K562 (cell line): ENCODE measurements at regions not wholly inside any gene's neighbourhood (a gene's known extent, or its start where the extent isn't known, plus 50 kb on each side); places are given as distances from the start of the nearest gene placed in this dataset.

ENCODE experiments used
- ATAC-seq: fragments of 200-7000 bp; cut with Tn5 transposase; 3 replicates; pipeline ENCODE4 v1.9.1; 2020; ENCODE audit warnings: moderate library complexity
- BruUV-seq: library from RNA; stranded (reverse); fragments of 400-500 nt; replicated peaks from 2 replicates; lab custom pipeline; 2021; lab: Mats Ljungman, UMichigan
- CTCF ChIA-PET: fragments of 300-600 bp; formaldehyde crosslinking; extraction: SDS; loops from one replicate; lab custom pipeline; 2021; ENCODE audit warnings: low intra/inter-chr PET ratio; lab: Yijun Ruan, JAX
- POLR2A ChIA-PET: fragments of 300-600, 350-650 bp; sonication (Branson Sonifier 250); formaldehyde crosslinking; extraction: SDS; loops from one replicate; lab custom pipeline; 2021; ENCODE audit warnings: antibody characterized with exemption, inconsistent platforms; lab: Yijun Ruan, JAX
- DNase-seq, 4 experiments: peaks; one replicate each; pipeline versions ENCODE4 v3.0.0 to v3.0.0-alpha.2; 2011 to 2018; ENCODE audit warnings: low spot score in 3 of 4, mixed read lengths in 3 of 4; ENCODE audit errors: extremely low read depth in 1 of 4
- FAIRE-seq: peaks from 2 replicates; lab custom pipeline; 2011; peaks lifted over from hg19 to GRCh38; lab: Jason Lieb, UNC
- H2AFZ ChIP-seq: 2 replicates; pipeline ENCODE4 v1.6.0; 2011; ENCODE audit warnings: low read depth, low read length, control low read depth, inconsistent platforms
- H3K27ac ChIP-seq: fragments of 200-600 bp; 3 replicates; pipeline ENCODE4 v1.8.0; 2011; ENCODE audit warnings: low read depth, mild to moderate bottlenecking, control low read depth, inconsistent platforms, low read length, moderate library complexity, mixed read lengths; ENCODE audit errors: extremely low read depth
- H3K27me3 ChIP-seq, 2 experiments: fragments of 300-600 bp in 1 of 2; 2 replicates in 1 of 2; 3 replicates in 1 of 2; pipeline versions ENCODE4 v1.6.0 to v1.8.0; 2011; ENCODE audit warnings: inconsistent platforms in 2 of 2, low read length in 2 of 2, mild to moderate bottlenecking in 1 of 2, mixed read lengths in 1 of 2, moderate library complexity in 1 of 2; ENCODE audit not compliant: control insufficient read depth in 2 of 2, insufficient read depth in 2 of 2
- H3K36me3 ChIP-seq: fragments of 300-600 bp; 3 replicates; pipeline ENCODE4 v1.8.0; 2011; ENCODE audit warnings: mild to moderate bottlenecking, low read length, inconsistent platforms; ENCODE audit not compliant: control insufficient read depth, insufficient read depth
- H3K4me1 ChIP-seq, 2 experiments: fragments of 200-600 bp in 1 of 2; replicated peaks in 1 of 2; 2 replicates in 1 of 2; 3 replicates in 1 of 2; pipeline versions ENCODE4 v1.5.1 to v1.8.0; 2011; ENCODE audit warnings: inconsistent platforms in 2 of 2, low read length in 2 of 2, mild to moderate bottlenecking in 1 of 2, mixed read lengths in 1 of 2, moderate library complexity in 1 of 2; ENCODE audit not compliant: control insufficient read depth in 2 of 2, insufficient read depth in 2 of 2
- H3K4me2 ChIP-seq: 2 replicates; pipeline ENCODE4 v1.6.1; 2011; ENCODE audit warnings: low read length, control low read depth, inconsistent platforms, mixed read lengths; ENCODE audit not compliant: insufficient read depth
- H3K4me3 ChIP-seq: fragments of 200-600 bp; sonication (generic), shearing (Covaris generic); 2 replicates; pipeline ENCODE4 v1.5.1; 2016; ENCODE audit warnings: control low read depth, inconsistent platforms
- H3K79me2 ChIP-seq: fragments of 200-600 bp; 3 replicates; pipeline ENCODE4 v1.8.0; 2011; ENCODE audit warnings: low read length, inconsistent platforms; ENCODE audit not compliant: control insufficient read depth, insufficient read depth
- H3K9ac ChIP-seq, 2 experiments: 2 replicates each; pipeline versions ENCODE4 v1.6.0 to v1.6.1; 2011; ENCODE audit warnings: low read depth in 2 of 2, low read length in 2 of 2, control low read depth in 1 of 2, inconsistent platforms in 1 of 2, mild to moderate bottlenecking in 1 of 2, mixed read lengths in 1 of 2; ENCODE audit not compliant: insufficient read depth in 1 of 2
- H3K9me1 ChIP-seq: one replicate; pipeline ENCODE4 v1.6.0; 2011; ENCODE audit warnings: inconsistent platforms, mild to moderate bottlenecking, low read length, moderate library complexity; ENCODE audit not compliant: control insufficient read depth, insufficient read depth
- H3K9me3 ChIP-seq: replicated peaks from 2 replicates; pipeline ENCODE4 v1.5.1; 2011; ENCODE audit warnings: low read depth, low read length, inconsistent platforms; ENCODE audit not compliant: control insufficient read depth, insufficient read depth
- H4K20me1 ChIP-seq: replicated peaks from 2 replicates; pipeline ENCODE4 v1.6.1; 2011; ENCODE audit warnings: low read length, inconsistent platforms, mixed read lengths; ENCODE audit not compliant: control insufficient read depth, insufficient read depth
- EWSR1 ChIP-seq: fragments of 450-650 bp; IDR thresholded peaks from 2 replicates; pipeline ENCODE4 v1.6.1; 2018; ENCODE audit warnings: borderline replicate concordance, mild to moderate bottlenecking, low read depth, moderate library complexity; ENCODE audit not compliant: partially characterized antibody
- NFE2 ChIP-seq: IDR thresholded peaks from 2 replicates; pipeline ENCODE4 v1.6.1; 2014; ENCODE audit warnings: antibody characterized with exemption, low read depth
- RNF219 ChIP-seq: fragments of 250-450 bp; sonication (Bioruptor Pico); IDR thresholded peaks from 2 replicates; pipeline ENCODE4 v1.5.0; 2022; ENCODE audit warnings: mild to moderate bottlenecking
- TAF15 ChIP-seq: fragments of 200-400 bp; formaldehyde crosslinking; IDR thresholded peaks from 2 replicates; pipeline ENCODE4 v1.6.1; 2017; ENCODE audit warnings: mild to moderate bottlenecking, low read depth, low read length, moderate library complexity
- TEAD2 ChIP-seq: fragments of 450-650 bp; IDR thresholded peaks from 2 replicates; pipeline ENCODE4 v1.6.1; 2016; ENCODE audit warnings: missing genetic modification characterization, control low read depth, missing compliant biosample characterization
- ZEB2 ChIP-seq: fragments of 450-650 bp; IDR thresholded peaks from 2 replicates; pipeline ENCODE4 v1.6.1; 2016
- ZNF695 ChIP-seq: fragments of 450-650 bp; formaldehyde crosslinking; IDR thresholded peaks from 2 replicates; pipeline ENCODE4 v1.4.0; 2020; ENCODE audit warnings: mild to moderate bottlenecking, moderate library complexity
- WGBS: fragments of 100-300 bp; shearing (Covaris generic); methylation state at CpG from one replicate; pipeline ENCODE4 v1.1.6; 2016; ENCODE audit warnings: low coverage, mixed read lengths; ENCODE audit not compliant: insufficient coverage; ENCODE audit errors: missing lambda C conversion rate; 5-methylcytosine and 5-hydroxymethylcytosine counted together
- in situ Hi-C: fragments of 300-500 bp; cut with MboI; formaldehyde crosslinking; loops from 4 replicates; pipeline ENCODE4 v1.15.0; 2018; ENCODE audit warnings: inconsistent platforms, mixed read lengths
- intact Hi-C: fragments of 100-400 bp; cut with micrococcal nuclease; formaldehyde crosslinking; loops from 2 replicates; pipeline ENCODE4 v1.14.2; 2022
- TF ChIP-seq, protein P1 (sequence below): fragments of 450-650 bp; IDR thresholded peaks from 2 replicates; pipeline ENCODE4 v1.7.1; 2018; ENCODE audit warnings: mild to moderate bottlenecking, low read depth; ENCODE audit not compliant: partially characterized antibody
- TF ChIP-seq, protein P2 (sequence below): fragments of 450-650 bp; IDR thresholded peaks from 2 replicates; pipeline ENCODE4 v1.6.1; 2016
- TF ChIP-seq, protein P3 (sequence below): sonication (generic); formaldehyde crosslinking; IDR thresholded peaks from 2 replicates; pipeline ENCODE4 v1.8.0; 2022; ENCODE audit warnings: missing genetic modification reagents, mild to moderate bottlenecking, borderline replicate concordance
- TF ChIP-seq, protein P4 (sequence below): fragments of 250-450 bp; sonication (Bioruptor Pico); IDR thresholded peaks from 2 replicates; pipeline ENCODE4 v1.8.0; 2022; ENCODE audit warnings: inconsistent platforms

GRCh38 chr5:74063346-74063745 is 437.4 kb downstream of the ARHGEF28 start:
- no peaks in the 10 kb centered on the region for H3K9me3 ChIP-seq
- H4K20me1 ChIP-seq = no peaks in the 10 kb centered on the region
- 0% methylated on average over 4 of the region's 4 CpGs for WGBS
- H3K4me1 ChIP-seq = no peaks in the 10 kb centered on the region
- ChIA-PET POLR2A (no interaction called here), CTCF (no interaction called here)
- ATAC-seq (no peak), FAIRE-seq (no peak), DNase-seq (no peak)
- H3K79me2 ChIP-seq = no peaks in the 10 kb centered on the region
- H2AFZ ChIP-seq = no peak overlapping the region
- H3K9ac ChIP-seq = no peak overlapping the region
- no peaks in the 10 kb centered on the region for H3K36me3 ChIP-seq
- no peaks in the 10 kb centered on the region for H3K9me1 ChIP-seq
- H3K4me3 ChIP-seq = no peak overlapping the region
- in situ Hi-C loops = no loop called here
- H3K27me3 ChIP-seq = no peaks in the 10 kb centered on the region
- BruUV-seq = no TSS peak
- H3K27ac ChIP-seq = no peak overlapping the region
- TF ChIP-seq ZEB2 (no peak), EWSR1 (no peak), RNF219 (CRISPR knock-in tag) (no peak), TEAD2 (tag) (no peak), NFE2 (no peak), TAF15 (no peak), ZNF695 (CRISPR knock-in tag) (no peak)
- TF ChIP-seq, protein P1, sequence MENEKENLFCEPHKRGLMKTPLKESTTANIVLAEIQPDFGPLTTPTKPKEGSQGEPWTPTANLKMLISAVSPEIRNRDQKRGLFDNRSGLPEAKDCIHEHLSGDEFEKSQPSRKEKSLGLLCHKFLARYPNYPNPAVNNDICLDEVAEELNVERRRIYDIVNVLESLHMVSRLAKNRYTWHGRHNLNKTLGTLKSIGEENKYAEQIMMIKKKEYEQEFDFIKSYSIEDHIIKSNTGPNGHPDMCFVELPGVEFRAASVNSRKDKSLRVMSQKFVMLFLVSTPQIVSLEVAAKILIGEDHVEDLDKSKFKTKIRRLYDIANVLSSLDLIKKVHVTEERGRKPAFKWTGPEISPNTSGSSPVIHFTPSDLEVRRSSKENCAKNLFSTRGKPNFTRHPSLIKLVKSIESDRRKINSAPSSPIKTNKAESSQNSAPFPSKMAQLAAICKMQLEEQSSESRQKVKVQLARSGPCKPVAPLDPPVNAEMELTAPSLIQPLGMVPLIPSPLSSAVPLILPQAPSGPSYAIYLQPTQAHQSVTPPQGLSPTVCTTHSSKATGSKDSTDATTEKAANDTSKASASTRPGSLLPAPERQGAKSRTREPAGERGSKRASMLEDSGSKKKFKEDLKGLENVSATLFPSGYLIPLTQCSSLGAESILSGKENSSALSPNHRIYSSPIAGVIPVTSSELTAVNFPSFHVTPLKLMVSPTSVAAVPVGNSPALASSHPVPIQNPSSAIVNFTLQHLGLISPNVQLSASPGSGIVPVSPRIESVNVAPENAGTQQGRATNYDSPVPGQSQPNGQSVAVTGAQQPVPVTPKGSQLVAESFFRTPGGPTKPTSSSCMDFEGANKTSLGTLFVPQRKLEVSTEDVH = no peak
- TF ChIP-seq, protein P2, sequence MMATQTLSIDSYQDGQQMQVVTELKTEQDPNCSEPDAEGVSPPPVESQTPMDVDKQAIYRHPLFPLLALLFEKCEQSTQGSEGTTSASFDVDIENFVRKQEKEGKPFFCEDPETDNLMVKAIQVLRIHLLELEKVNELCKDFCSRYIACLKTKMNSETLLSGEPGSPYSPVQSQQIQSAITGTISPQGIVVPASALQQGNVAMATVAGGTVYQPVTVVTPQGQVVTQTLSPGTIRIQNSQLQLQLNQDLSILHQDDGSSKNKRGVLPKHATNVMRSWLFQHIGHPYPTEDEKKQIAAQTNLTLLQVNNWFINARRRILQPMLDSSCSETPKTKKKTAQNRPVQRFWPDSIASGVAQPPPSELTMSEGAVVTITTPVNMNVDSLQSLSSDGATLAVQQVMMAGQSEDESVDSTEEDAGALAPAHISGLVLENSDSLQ = no peak
- TF ChIP-seq, protein P3, sequence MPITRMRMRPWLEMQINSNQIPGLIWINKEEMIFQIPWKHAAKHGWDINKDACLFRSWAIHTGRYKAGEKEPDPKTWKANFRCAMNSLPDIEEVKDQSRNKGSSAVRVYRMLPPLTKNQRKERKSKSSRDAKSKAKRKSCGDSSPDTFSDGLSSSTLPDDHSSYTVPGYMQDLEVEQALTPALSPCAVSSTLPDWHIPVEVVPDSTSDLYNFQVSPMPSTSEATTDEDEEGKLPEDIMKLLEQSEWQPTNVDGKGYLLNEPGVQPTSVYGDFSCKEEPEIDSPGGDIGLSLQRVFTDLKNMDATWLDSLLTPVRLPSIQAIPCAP (CRISPR knock-in tag) = no peak
- TF ChIP-seq, protein P4, sequence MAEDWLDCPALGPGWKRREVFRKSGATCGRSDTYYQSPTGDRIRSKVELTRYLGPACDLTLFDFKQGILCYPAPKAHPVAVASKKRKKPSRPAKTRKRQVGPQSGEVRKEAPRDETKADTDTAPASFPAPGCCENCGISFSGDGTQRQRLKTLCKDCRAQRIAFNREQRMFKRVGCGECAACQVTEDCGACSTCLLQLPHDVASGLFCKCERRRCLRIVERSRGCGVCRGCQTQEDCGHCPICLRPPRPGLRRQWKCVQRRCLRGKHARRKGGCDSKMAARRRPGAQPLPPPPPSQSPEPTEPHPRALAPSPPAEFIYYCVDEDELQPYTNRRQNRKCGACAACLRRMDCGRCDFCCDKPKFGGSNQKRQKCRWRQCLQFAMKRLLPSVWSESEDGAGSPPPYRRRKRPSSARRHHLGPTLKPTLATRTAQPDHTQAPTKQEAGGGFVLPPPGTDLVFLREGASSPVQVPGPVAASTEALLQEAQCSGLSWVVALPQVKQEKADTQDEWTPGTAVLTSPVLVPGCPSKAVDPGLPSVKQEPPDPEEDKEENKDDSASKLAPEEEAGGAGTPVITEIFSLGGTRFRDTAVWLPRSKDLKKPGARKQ (CRISPR knock-in tag) = no peak
- TF ChIP-seq, all 486 proteins: peak for 0
- intact Hi-C loops = no loop called here
- H3K4me2 ChIP-seq = no peak overlapping the region
